SH-SY5Y (cell line): ENCODE measurements at regions not wholly inside any gene's neighbourhood (a gene's known extent, or its start where the extent isn't known, plus 50 kb on each side); places are given as distances from the start of the nearest gene placed in this dataset.

Source experiments
- GATA2 ChIP-seq: IDR thresholded peaks from 2 replicates; pipeline ENCODE4 v1.6.1; 2011; ENCODE audit warnings: mild to moderate bottlenecking, low read depth, low read length
- GATA3 ChIP-seq: IDR thresholded peaks from 2 replicates; pipeline ENCODE4 v1.6.1; 2011; ENCODE audit warnings: low read depth, mild to moderate bottlenecking, low read length, moderate library complexity

GRCh38 chr7:125636320-125636962, 706.8 kb upstream of the POT1 start:
- TF ChIP-seq GATA2 (no peak), GATA3 (no peak)
